Ecto neural progenitor cell (in vitro differentiated cells): ENCODE measurements at regions not wholly inside any gene's neighbourhood (a gene's known extent, or its start where the extent isn't known, plus 50 kb on each side); places are given as distances from the start of the nearest gene placed in this dataset.

ENCODE experiments used
- DNase-seq: peaks from one replicate; pipeline ENCODE4 v3.0.0-alpha.2; 2018; ENCODE audit warnings: low spot score

- DNase-seq = no peak
These were observed 724.4 kb upstream of the ROBO1 start for GRCh38 chr3:80492162-80492561.

GRCh38 chr3:80472961-80473360 lies 705.2 kb upstream of the ROBO1 start:
- no peak for DNase-seq

- DNase-seq = no peak
These were observed 704.7 kb upstream of the ROBO1 start for GRCh38 chr3:80472459-80472858.

GRCh38 chr3:80470433-80470832 lies 702.6 kb upstream of the ROBO1 start:
- no peak for DNase-seq

GRCh38 chr3:80465746-80466145 lies 697.9 kb upstream of the ROBO1 start:
- no peak for DNase-seq

GRCh38 chr3:80451393-80451792 lies 683.6 kb upstream of the ROBO1 start:
- no peak for DNase-seq

- no peak for DNase-seq
These were observed 677.8 kb upstream of the ROBO1 start for GRCh38 chr3:80445641-80446040.

GRCh38 chr3:80445053-80445452 lies 677.3 kb upstream of the ROBO1 start:
- no peak for DNase-seq

- DNase-seq = no peak
These were observed 671.7 kb upstream of the ROBO1 start for GRCh38 chr3:80439490-80439889.

GRCh38 chr3:80434366-80434765 lies 666.6 kb upstream of the ROBO1 start:
- no peak for DNase-seq

- DNase-seq = no peak
These were observed 657.2 kb upstream of the ROBO1 start for GRCh38 chr3:80424951-80425350.

GRCh38 chr3:80408030-80408721 lies 640.4 kb upstream of the ROBO1 start:
- DNase-seq = no peak

- DNase-seq = no peak
These were observed 637.8 kb upstream of the ROBO1 start for GRCh38 chr3:80405618-80406017.

- no peak for DNase-seq
These were observed 627.2 kb upstream of the ROBO1 start for GRCh38 chr3:80395023-80395422.

GRCh38 chr3:80391573-80391972 lies 623.8 kb upstream of the ROBO1 start:
- DNase-seq = no peak

GRCh38 chr3:80384811-80385210 lies 617.0 kb upstream of the ROBO1 start:
- DNase-seq = no peak

- DNase-seq = no peak
These were observed 606.6 kb upstream of the ROBO1 start for GRCh38 chr3:80374423-80374822.

- no peak for DNase-seq
These were observed 600.8 kb upstream of the ROBO1 start for GRCh38 chr3:80368616-80369015.

GRCh38 chr3:80366808-80367548 lies 599.2 kb upstream of the ROBO1 start:
- no peak for DNase-seq

GRCh38 chr3:80357761-80358160 lies 590.0 kb upstream of the ROBO1 start:
- no peak for DNase-seq

GRCh38 chr3:80355144-80355543 lies 587.3 kb upstream of the ROBO1 start:
- no peak for DNase-seq

- no peak for DNase-seq
These were observed 583.4 kb upstream of the ROBO1 start for GRCh38 chr3:80351201-80351600.

GRCh38 chr3:80350771-80351170 lies 583.0 kb upstream of the ROBO1 start:
- no peak for DNase-seq

- no peak for DNase-seq
These were observed 570.6 kb upstream of the ROBO1 start for GRCh38 chr3:80338366-80338765.
